SK-N-SH treated with all-trans-retinoic acid at 6 μM for 48 hours (cell line): ENCODE measurements at regions not wholly inside any gene's neighbourhood (a gene's known extent, or its start where the extent isn't known, plus 50 kb on each side); places are given as distances from the start of the nearest gene placed in this dataset.

Experiments used
- ATAC-seq: fragments of 200-7000 bp; cut with Tn5 transposase; 3 replicates; pipeline ENCODE4 v1.9.1; 2020; ENCODE audit warnings: mild to moderate bottlenecking, moderate library complexity
- ARNTL ChIP-seq: fragments of 450-650 bp; formaldehyde crosslinking; IDR thresholded peaks from 2 replicates; pipeline ENCODE4 v1.5.0; 2020; ENCODE audit warnings: low read depth, mild to moderate bottlenecking, moderate library complexity, borderline replicate concordance
- BACH2 ChIP-seq: fragments of 250-450 bp; sonication (Bioruptor Pico); IDR thresholded peaks from 2 replicates; pipeline ENCODE4 v1.9.0; 2021; ENCODE audit warnings: mild to moderate bottlenecking, borderline replicate concordance
- ESRRG ChIP-seq: fragments of 250-450 bp; sonication (Bioruptor Pico); IDR thresholded peaks from 2 replicates; pipeline ENCODE4 v1.6.1; 2021; ENCODE audit warnings: mild to moderate bottlenecking
- GLIS3 ChIP-seq: fragments of 250-450 bp; sonication (Bioruptor Pico); IDR thresholded peaks from 2 replicates; pipeline ENCODE4 v1.5.0; 2020; ENCODE audit warnings: mild to moderate bottlenecking, moderate library complexity
- ISL1 ChIP-seq: fragments of 250-450 bp; sonication (Bioruptor Pico); IDR thresholded peaks from 2 replicates; pipeline ENCODE4 v2.1.2; 2022; ENCODE audit warnings: mild to moderate bottlenecking, moderate library complexity
- OSR1 ChIP-seq: fragments of 250-450 bp; sonication (Bioruptor Pico); IDR thresholded peaks from 2 replicates; pipeline ENCODE4 v1.8.0; 2022; ENCODE audit warnings: moderate library complexity, mild to moderate bottlenecking, inconsistent platforms
- PPARA ChIP-seq: fragments of 250-450 bp; sonication (Bioruptor Pico); IDR thresholded peaks from 2 replicates; pipeline ENCODE4 v1.5.0; 2020; ENCODE audit warnings: mild to moderate bottlenecking, borderline replicate concordance
- RARB ChIP-seq: fragments of 250-450 bp; sonication (Bioruptor Pico); IDR thresholded peaks from 2 replicates; pipeline ENCODE4 v1.8.0; 2021; ENCODE audit warnings: mild to moderate bottlenecking, moderate library complexity
- SNAI2 ChIP-seq: fragments of 250-450 bp; sonication (Bioruptor Pico); IDR thresholded peaks from 2 replicates; pipeline ENCODE4 v1.5.0; 2020; ENCODE audit warnings: mild to moderate bottlenecking, moderate library complexity
- TCF4 ChIP-seq: fragments of 250-450 bp; sonication (Bioruptor Pico); IDR thresholded peaks from 2 replicates; pipeline ENCODE4 v1.8.0; 2021; ENCODE audit warnings: mild to moderate bottlenecking, moderate library complexity, borderline replicate concordance
- TOX ChIP-seq: fragments of 250-450 bp; sonication (Bioruptor Pico); IDR thresholded peaks from 2 replicates; pipeline ENCODE4 v1.8.0; 2021; ENCODE audit warnings: mild to moderate bottlenecking, moderate library complexity, borderline replicate concordance
- ZC3H10 ChIP-seq: fragments of 250-450 bp; sonication (Bioruptor Pico); IDR thresholded peaks from 2 replicates; pipeline ENCODE4 v1.5.1; 2021; ENCODE audit warnings: mild to moderate bottlenecking, moderate library complexity
- ZFP3 ChIP-seq: fragments of 250-450 bp; sonication (Bioruptor Pico); IDR thresholded peaks from 2 replicates; pipeline ENCODE4 v1.5.0; 2020; ENCODE audit warnings: mild to moderate bottlenecking, moderate library complexity
- ZFP30 ChIP-seq: fragments of 450-650 bp; formaldehyde crosslinking; IDR thresholded peaks from 2 replicates; pipeline ENCODE4 v1.5.0; 2022; ENCODE audit warnings: mild to moderate bottlenecking, moderate library complexity
- ZNF565 ChIP-seq: fragments of 450-650 bp; formaldehyde crosslinking; conservative IDR thresholded peaks from 2 replicates; pipeline ENCODE4 v1.5.0; 2020; ENCODE audit warnings: low read depth, mild to moderate bottlenecking, moderate library complexity
- ZNF70 ChIP-seq: fragments of 450-650 bp; formaldehyde crosslinking; IDR thresholded peaks from 2 replicates; pipeline ENCODE4 v1.5.0; 2020; ENCODE audit warnings: mild to moderate bottlenecking, moderate library complexity
- ZNF8 ChIP-seq: fragments of 450-650 bp; formaldehyde crosslinking; IDR thresholded peaks from 2 replicates; pipeline ENCODE4 v1.5.0; 2020; ENCODE audit warnings: mild to moderate bottlenecking, moderate library complexity
- TF ChIP-seq, protein P1 (sequence below): fragments of 250-450 bp; sonication (Bioruptor Pico); IDR thresholded peaks from 2 replicates; pipeline ENCODE4 v1.8.0; 2020; ENCODE audit warnings: mild to moderate bottlenecking, moderate library complexity, borderline replicate concordance
- TF ChIP-seq, protein P2 (sequence below): fragments of 250-450 bp; sonication (Bioruptor Pico); IDR thresholded peaks from 2 replicates; pipeline ENCODE4 v1.5.0; 2020; ENCODE audit warnings: mild to moderate bottlenecking, moderate library complexity
- TF ChIP-seq, protein P3 (sequence below): fragments of 250-450 bp; sonication (Bioruptor Pico); IDR thresholded peaks from 2 replicates; pipeline ENCODE4 v1.5.1; 2021; ENCODE audit warnings: mild to moderate bottlenecking, moderate library complexity
- TF ChIP-seq, protein P4 (sequence below): fragments of 250-450 bp; sonication (Bioruptor Pico); IDR thresholded peaks from 2 replicates; pipeline ENCODE4 v1.5.1; 2020; ENCODE audit warnings: low read depth, mild to moderate bottlenecking, moderate library complexity
- TF ChIP-seq, protein P5 (sequence below): fragments of 250-450 bp; sonication (Bioruptor Pico); IDR thresholded peaks from 2 replicates; pipeline ENCODE4 v1.8.0; 2021; ENCODE audit warnings: low read depth, mild to moderate bottlenecking, moderate library complexity, borderline replicate concordance

DNA sequence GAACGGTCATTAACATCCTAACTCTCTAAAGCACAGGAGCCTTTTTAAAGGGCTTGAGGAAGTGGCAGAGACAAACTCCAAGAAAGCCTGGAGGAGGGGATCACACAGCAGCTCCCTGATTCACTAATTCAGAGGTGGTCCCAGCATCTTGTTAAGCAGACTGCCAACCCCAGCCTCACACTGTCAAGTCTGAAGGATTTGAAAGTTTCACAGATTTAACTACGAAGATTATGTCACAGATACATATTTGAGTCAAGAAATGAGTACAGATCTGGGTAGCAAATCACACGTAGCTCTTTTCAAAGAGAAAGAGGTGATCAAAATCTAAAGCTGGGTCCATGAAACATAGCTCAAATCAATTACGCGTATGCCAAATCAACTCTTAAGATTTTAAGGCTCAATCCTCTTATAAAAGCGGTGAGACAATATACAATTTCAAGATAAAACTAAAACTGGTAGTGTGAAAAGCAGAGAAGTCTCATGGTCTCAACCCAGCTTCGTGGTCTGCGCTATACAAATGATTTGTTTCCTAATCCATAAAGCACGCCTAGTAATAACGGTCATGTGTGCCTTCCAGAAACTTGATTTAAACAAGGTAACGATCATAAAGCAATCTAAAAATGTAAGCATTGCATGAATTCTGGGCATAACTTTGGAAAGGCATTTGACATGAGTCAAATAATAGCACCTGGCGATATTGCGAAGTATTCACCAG, 229.9 kb upstream of the MKLN1 start (continued):
- TF ChIP-seq, protein P1, sequence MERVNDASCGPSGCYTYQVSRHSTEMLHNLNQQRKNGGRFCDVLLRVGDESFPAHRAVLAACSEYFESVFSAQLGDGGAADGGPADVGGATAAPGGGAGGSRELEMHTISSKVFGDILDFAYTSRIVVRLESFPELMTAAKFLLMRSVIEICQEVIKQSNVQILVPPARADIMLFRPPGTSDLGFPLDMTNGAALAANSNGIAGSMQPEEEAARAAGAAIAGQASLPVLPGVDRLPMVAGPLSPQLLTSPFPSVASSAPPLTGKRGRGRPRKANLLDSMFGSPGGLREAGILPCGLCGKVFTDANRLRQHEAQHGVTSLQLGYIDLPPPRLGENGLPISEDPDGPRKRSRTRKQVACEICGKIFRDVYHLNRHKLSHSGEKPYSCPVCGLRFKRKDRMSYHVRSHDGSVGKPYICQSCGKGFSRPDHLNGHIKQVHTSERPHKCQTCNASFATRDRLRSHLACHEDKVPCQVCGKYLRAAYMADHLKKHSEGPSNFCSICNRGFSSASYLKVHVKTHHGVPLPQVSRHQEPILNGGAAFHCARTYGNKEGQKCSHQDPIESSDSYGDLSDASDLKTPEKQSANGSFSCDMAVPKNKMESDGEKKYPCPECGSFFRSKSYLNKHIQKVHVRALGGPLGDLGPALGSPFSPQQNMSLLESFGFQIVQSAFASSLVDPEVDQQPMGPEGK (CRISPR knock-in tag): no peak
- TF ChIP-seq ZC3H10 (CRISPR knock-in tag) (no peak), ZFP30 (CRISPR knock-in tag) (no peak), ZNF565 (no peak), GLIS3 (CRISPR knock-in tag) (no peak), ZNF70 (no peak)
- TF ChIP-seq, protein P2, sequence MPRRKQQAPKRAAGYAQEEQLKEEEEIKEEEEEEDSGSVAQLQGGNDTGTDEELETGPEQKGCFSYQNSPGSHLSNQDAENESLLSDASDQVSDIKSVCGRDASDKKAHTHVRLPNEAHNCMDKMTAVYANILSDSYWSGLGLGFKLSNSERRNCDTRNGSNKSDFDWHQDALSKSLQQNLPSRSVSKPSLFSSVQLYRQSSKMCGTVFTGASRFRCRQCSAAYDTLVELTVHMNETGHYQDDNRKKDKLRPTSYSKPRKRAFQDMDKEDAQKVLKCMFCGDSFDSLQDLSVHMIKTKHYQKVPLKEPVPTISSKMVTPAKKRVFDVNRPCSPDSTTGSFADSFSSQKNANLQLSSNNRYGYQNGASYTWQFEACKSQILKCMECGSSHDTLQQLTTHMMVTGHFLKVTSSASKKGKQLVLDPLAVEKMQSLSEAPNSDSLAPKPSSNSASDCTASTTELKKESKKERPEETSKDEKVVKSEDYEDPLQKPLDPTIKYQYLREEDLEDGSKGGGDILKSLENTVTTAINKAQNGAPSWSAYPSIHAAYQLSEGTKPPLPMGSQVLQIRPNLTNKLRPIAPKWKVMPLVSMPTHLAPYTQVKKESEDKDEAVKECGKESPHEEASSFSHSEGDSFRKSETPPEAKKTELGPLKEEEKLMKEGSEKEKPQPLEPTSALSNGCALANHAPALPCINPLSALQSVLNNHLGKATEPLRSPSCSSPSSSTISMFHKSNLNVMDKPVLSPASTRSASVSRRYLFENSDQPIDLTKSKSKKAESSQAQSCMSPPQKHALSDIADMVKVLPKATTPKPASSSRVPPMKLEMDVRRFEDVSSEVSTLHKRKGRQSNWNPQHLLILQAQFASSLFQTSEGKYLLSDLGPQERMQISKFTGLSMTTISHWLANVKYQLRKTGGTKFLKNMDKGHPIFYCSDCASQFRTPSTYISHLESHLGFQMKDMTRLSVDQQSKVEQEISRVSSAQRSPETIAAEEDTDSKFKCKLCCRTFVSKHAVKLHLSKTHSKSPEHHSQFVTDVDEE (CRISPR knock-in tag): no peak

DNA sequence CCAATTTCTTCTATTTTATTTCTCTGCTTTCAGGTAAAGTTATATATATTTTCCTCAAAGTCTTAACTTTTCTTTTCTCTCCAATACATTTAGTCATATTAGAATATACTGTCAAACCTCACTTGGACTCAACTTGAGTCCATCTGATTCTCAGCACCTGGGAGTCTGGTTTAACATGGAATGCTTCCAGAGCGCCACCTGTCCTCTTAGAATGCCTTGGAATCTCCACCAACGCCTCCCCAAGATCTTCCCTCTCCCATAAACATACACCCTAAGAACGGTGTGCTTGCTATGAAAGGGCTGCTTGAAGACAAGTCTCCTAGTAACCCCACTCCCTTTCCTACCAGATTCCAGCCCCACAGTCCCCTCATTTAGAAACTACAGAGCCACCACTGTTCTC, 229.1 kb upstream of the MKLN1 start:
- no peak for ATAC-seq
- no peak for TF ChIP-seq ZC3H10 (CRISPR knock-in tag)
- TF ChIP-seq ARNTL: no peak
- TF ChIP-seq ZFP30 (CRISPR knock-in tag): no peak
- TF ChIP-seq PPARA: no peak
- TF ChIP-seq, protein P3, sequence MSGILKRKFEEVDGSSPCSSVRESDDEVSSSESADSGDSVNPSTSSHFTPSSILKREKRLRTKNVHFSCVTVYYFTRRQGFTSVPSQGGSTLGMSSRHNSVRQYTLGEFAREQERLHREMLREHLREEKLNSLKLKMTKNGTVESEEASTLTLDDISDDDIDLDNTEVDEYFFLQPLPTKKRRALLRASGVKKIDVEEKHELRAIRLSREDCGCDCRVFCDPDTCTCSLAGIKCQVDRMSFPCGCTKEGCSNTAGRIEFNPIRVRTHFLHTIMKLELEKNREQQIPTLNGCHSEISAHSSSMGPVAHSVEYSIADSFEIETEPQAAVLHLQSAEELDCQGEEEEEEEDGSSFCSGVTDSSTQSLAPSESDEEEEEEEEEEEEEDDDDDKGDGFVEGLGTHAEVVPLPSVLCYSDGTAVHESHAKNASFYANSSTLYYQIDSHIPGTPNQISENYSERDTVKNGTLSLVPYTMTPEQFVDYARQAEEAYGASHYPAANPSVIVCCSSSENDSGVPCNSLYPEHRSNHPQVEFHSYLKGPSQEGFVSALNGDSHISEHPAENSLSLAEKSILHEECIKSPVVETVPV (CRISPR knock-in tag): no peak
- no peak for TF ChIP-seq TOX (CRISPR knock-in tag)
- TF ChIP-seq RARB (CRISPR knock-in tag): no peak
- TF ChIP-seq ZNF8 (CRISPR knock-in tag): no peak
- no peak for TF ChIP-seq BACH2 (CRISPR knock-in tag)
- TF ChIP-seq OSR1 (CRISPR knock-in tag): no peak
- TF ChIP-seq, protein P4, sequence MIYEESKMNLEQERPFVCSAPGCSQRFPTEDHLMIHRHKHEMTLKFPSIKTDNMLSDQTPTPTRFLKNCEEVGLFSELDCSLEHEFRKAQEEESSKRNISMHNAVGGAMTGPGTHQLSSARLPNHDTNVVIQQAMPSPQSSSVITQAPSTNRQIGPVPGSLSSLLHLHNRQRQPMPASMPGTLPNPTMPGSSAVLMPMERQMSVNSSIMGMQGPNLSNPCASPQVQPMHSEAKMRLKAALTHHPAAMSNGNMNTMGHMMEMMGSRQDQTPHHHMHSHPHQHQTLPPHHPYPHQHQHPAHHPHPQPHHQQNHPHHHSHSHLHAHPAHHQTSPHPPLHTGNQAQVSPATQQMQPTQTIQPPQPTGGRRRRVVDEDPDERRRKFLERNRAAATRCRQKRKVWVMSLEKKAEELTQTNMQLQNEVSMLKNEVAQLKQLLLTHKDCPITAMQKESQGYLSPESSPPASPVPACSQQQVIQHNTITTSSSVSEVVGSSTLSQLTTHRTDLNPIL (CRISPR knock-in tag): no peak
- no peak for TF ChIP-seq SNAI2
- TF ChIP-seq, protein P2 (CRISPR knock-in tag): no peak
- TF ChIP-seq ESRRG (CRISPR knock-in tag): no peak
- no peak for TF ChIP-seq ZNF565
- TF ChIP-seq ZNF70: no peak
- TF ChIP-seq, protein P5, sequence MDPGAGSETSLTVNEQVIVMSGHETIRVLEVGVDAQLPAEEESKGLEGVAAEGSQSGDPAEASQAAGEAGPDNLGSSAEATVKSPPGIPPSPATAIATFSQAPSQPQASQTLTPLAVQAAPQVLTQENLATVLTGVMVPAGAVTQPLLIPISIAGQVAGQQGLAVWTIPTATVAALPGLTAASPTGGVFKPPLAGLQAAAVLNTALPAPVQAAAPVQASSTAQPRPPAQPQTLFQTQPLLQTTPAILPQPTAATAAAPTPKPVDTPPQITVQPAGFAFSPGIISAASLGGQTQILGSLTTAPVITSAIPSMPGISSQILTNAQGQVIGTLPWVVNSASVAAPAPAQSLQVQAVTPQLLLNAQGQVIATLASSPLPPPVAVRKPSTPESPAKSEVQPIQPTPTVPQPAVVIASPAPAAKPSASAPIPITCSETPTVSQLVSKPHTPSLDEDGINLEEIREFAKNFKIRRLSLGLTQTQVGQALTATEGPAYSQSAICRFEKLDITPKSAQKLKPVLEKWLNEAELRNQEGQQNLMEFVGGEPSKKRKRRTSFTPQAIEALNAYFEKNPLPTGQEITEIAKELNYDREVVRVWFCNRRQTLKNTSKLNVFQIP (CRISPR knock-in tag): no peak
- no peak for TF ChIP-seq ISL1 (CRISPR knock-in tag)
- no peak for TF ChIP-seq ZFP3 (CRISPR knock-in tag)
- no peak for TF ChIP-seq TCF4
- TF ChIP-seq, all 23 proteins: peak for 0
